Stimulated activated CD4-positive, alpha-beta T cell treated with anti-CD3 and anti-CD28 coated beads, Interleukin-15, amount 100 ng/mL, for 1 hour (primary cell): ENCODE measurements at regions not wholly inside any gene's neighbourhood (a gene's known extent, or its start where the extent isn't known, plus 50 kb on each side); places are given as distances from the start of the nearest gene placed in this dataset.

Source experiments
- DNase-seq, 2 donors: peaks; one replicate each; pipeline ENCODE4 v3.0.0-alpha.2; 2020; ENCODE audit warnings: low read depth in 1 of 2, low spot score in 1 of 2

- DNase-seq = no peak
These were observed 366.1 kb upstream of the PTBP2 start for GRCh38 chr1:96355521-96355920.

GRCh38 chr1:96355961-96356360, 365.6 kb upstream of the PTBP2 start:
- no peak for DNase-seq

GRCh38 chr1:96357141-96357765, 364.3 kb upstream of the PTBP2 start:
- no peak for DNase-seq

- DNase-seq = no peak
These were observed 363.5 kb upstream of the PTBP2 start for GRCh38 chr1:96358057-96358456.

- no peak for DNase-seq
These were observed 361.4 kb upstream of the PTBP2 start for GRCh38 chr1:96360036-96360795.

- DNase-seq = no peak
These were observed 360.2 kb upstream of the PTBP2 start for GRCh38 chr1:96361271-96361856.

GRCh38 chr1:96361961-96362360, 359.6 kb upstream of the PTBP2 start:
- no peak for DNase-seq

- no peak for DNase-seq
These were observed 359.0 kb upstream of the PTBP2 start for GRCh38 chr1:96362623-96363022.

- no peak for DNase-seq
These were observed 357.8 kb upstream of the PTBP2 start for GRCh38 chr1:96363826-96364225.

- no peak for DNase-seq
These were observed 357.0 kb upstream of the PTBP2 start for GRCh38 chr1:96364576-96364975.

- no peak for DNase-seq
These were observed 356.5 kb upstream of the PTBP2 start for GRCh38 chr1:96365076-96365475.

GRCh38 chr1:96365596-96366390, 355.8 kb upstream of the PTBP2 start:
- no peak for DNase-seq

GRCh38 chr1:96366516-96366915, 355.1 kb upstream of the PTBP2 start:
- DNase-seq = no peak

GRCh38 chr1:96367791-96368190, 353.8 kb upstream of the PTBP2 start:
- no peak for DNase-seq

- no peak for DNase-seq
These were observed 350.8 kb upstream of the PTBP2 start for GRCh38 chr1:96370757-96371156.

- no peak for DNase-seq
These were observed 348.7 kb upstream of the PTBP2 start for GRCh38 chr1:96372881-96373280.

GRCh38 chr1:96374076-96374762, 347.4 kb upstream of the PTBP2 start:
- DNase-seq = no peak

- no peak for DNase-seq
These were observed 344.7 kb upstream of the PTBP2 start for GRCh38 chr1:96376846-96377245.

- DNase-seq = no peak
These were observed 337.0 kb upstream of the PTBP2 start for GRCh38 chr1:96384611-96385010.

GRCh38 chr1:96387785-96388184, 333.8 kb upstream of the PTBP2 start:
- DNase-seq = no peak
